Ishikawa (cell line): ENCODE measurements at regions not wholly inside any gene's neighbourhood (a gene's known extent, or its start where the extent isn't known, plus 50 kb on each side); places are given as distances from the start of the nearest gene placed in this dataset.

ENCODE experiments used
- CREB1 ChIP-seq: IDR thresholded peaks from 2 replicates; pipeline ENCODE4 v1.6.1; 2012; ENCODE audit warnings: low read depth
- EGR1 ChIP-seq: IDR thresholded peaks from 2 replicates; pipeline ENCODE4 v1.6.1; 2012
- EP300 ChIP-seq: IDR thresholded peaks from 2 replicates; pipeline ENCODE4 v1.6.1; 2012; ENCODE audit warnings: borderline replicate concordance
- FOXM1 ChIP-seq: IDR thresholded peaks from 2 replicates; pipeline ENCODE4 v1.6.1; 2012; ENCODE audit warnings: low read depth, borderline replicate concordance
- MAX ChIP-seq: IDR thresholded peaks from 2 replicates; pipeline ENCODE4 v1.6.1; 2012
- NFIC ChIP-seq: IDR thresholded peaks from 2 replicates; pipeline ENCODE4 v1.6.1; 2012
- RAD21 ChIP-seq: IDR thresholded peaks from 2 replicates; pipeline ENCODE4 v1.6.1; 2012; ENCODE audit warnings: low read depth
- REST ChIP-seq: IDR thresholded peaks from 2 replicates; pipeline ENCODE4 v1.6.1; 2012; ENCODE audit warnings: low read depth, mild to moderate bottlenecking
- TAF1 ChIP-seq: IDR thresholded peaks from 2 replicates; pipeline ENCODE4 v1.6.1; 2012; ENCODE audit warnings: low read depth, mild to moderate bottlenecking
- TCF12 ChIP-seq: IDR thresholded peaks from 2 replicates; pipeline ENCODE4 v1.6.1; 2012; ENCODE audit warnings: low read depth
- TEAD4 ChIP-seq: IDR thresholded peaks from 2 replicates; pipeline ENCODE4 v1.6.1; 2012
- USF1 ChIP-seq: IDR thresholded peaks from 2 replicates; pipeline ENCODE4 v1.6.1; 2012
- YY1 ChIP-seq: IDR thresholded peaks from 2 replicates; pipeline ENCODE4 v1.6.1; 2012; ENCODE audit warnings: low read depth
- ZBTB7A ChIP-seq: IDR thresholded peaks from 2 replicates; pipeline ENCODE4 v1.6.1; 2012; ENCODE audit warnings: low read depth

GRCh38 chr1:114037631-114037890 lies 58.3 kb downstream of the OLFML3 start:
- TF ChIP-seq TEAD4, result no peak
- no peak for TF ChIP-seq ZBTB7A
- no peak for TF ChIP-seq TCF12
- TF ChIP-seq CREB1, result no peak
- no peak for TF ChIP-seq NFIC

- TF ChIP-seq EP300, result no peak
- no peak for TF ChIP-seq USF1
- no peak for TF ChIP-seq MAX
- TF ChIP-seq NFIC, result no peak
- TF ChIP-seq TEAD4, result no peak
- TF ChIP-seq EGR1, result no peak
- no peak for TF ChIP-seq CREB1
- TF ChIP-seq FOXM1, result no peak
- no peak for TF ChIP-seq TAF1
- no peak for TF ChIP-seq ZBTB7A
- no peak for TF ChIP-seq YY1
- no peak for TF ChIP-seq RAD21
- no peak for TF ChIP-seq REST
Measured at GRCh38 chr1:114037962-114038816, 58.9 kb downstream of the OLFML3 start.
